ENCODE measurements at regions not wholly inside any gene's neighbourhood (a gene's known extent, or its start where the extent isn't known, plus 50 kb on each side); places are given as distances from the start of the nearest gene placed in this dataset.

- no peak for TF ChIP-seq CTCF (conservative IDR thresholded peaks at IDR 0.05; ENCODE audit: low read length)
- TF ChIP-seq EZH2phosphoT487 (IDR thresholded peaks at IDR 0.05; ENCODE audit: borderline replicate concordance, low read depth, low read length) = no peak
Measured at GRCh38 chr16:51045794-51046193, 105.3 kb downstream of the SALL1 start.
